ENCODE measurements at regions not wholly inside any gene's neighbourhood (a gene's known extent, or its start where the extent isn't known, plus 50 kb on each side); places are given as distances from the start of the nearest gene placed in this dataset.

DNA sequence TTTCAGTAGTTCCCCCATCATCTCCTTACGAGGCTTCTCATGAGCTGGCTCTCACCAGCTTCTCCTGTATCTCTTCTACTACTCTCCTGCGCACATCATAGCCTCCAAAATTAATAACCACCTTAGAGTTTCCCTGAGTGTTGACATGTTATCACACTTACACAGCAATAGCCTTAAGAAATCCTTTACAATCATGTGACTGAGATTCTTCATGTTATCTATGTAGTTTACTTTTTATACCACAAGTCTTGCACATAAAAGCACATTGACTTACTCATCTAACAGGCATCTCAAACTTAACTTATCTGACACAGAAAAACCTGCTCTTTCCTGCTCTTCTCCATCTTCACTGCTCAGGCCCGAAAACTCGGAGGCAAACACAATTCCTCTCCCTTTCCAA, 103.7 kb upstream of the TAB2 start:
- no peak for DNase-seq (ENCODE audit: low read depth)

- no peak for DNase-seq (ENCODE audit: low read depth)
Observed at GRCh38 chr6:149216459-149216858, 101.1 kb upstream of the TAB2 start.

GRCh38 chr6:149217466-149217888, 100.0 kb upstream of the TAB2 start:
- no peak for DNase-seq (ENCODE audit: low read depth)

- no peak for DNase-seq (ENCODE audit: low read depth)
Observed at GRCh38 chr6:149218471-149218870, 99.0 kb upstream of the TAB2 start.

GRCh38 chr6:149218915-149219314, 98.6 kb upstream of the TAB2 start:
- DNase-seq (ENCODE audit: low read depth) = no peak

- DNase-seq (ENCODE audit: low read depth) = no peak
Observed at GRCh38 chr6:149220882-149221773, 96.4 kb upstream of the TAB2 start.

DNA sequence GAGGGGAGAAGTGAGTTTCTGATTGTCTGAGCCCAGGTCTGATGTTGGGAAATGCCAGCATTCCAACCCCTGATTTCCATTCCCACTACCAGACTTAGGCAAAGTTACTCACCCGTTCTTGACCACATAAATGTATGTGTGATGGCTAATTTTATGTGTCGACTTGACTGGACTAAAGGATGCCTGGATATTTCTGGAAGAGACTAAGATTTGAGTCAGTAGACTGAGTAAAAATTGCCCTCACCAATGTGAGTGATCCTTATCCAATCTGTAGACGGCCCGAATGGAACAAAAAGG, 95.8 kb upstream of the TAB2 start:
- no peak for DNase-seq (ENCODE audit: low read depth)

- DNase-seq (ENCODE audit: low read depth) = no peak
Observed at GRCh38 chr6:149223120-149223903, 94.2 kb upstream of the TAB2 start.

DNA sequence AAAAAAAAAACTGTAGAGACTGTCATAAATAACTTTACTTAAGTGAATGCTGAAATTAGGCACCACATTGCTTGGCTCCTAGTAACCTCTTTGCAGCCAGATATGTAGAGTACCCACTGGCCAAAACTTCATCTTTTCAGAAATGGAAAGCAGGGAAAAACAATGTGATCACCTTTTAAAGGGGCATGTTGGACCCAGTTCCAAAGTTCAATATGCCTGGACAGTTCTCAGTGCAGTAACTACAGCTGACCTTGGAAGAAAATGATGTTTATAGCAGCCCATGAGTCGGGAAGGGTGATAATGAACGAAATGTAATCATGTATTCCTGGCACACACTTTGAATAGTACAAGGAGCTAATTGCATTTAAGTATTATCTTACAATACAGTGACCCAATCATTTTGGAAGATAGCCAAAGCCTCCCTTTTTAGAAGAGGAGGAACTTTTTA, 93.6 kb upstream of the TAB2 start:
- DNase-seq (ENCODE audit: low read depth) = no peak

DNA sequence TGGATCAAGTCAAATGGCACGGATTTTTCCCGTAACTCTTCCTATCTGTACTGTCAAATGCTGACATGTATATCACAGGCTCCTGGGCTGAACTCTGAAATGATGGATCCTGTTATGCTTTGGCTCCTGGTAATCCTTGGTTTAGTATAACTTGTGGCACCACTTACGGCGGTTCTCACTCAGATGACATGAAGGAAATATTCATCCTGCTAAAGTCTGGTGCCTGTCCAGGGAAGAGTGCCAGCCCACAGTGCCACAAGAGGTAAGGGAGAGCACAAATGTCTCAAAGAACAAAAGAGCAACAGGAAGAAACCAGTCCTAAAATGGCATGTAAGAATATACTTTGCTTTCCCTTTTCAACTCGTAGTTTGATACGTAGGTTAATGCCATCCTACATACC, 93.1 kb upstream of the TAB2 start:
- no peak for DNase-seq (ENCODE audit: low read depth)

GRCh38 chr6:149225370-149225769, 92.1 kb upstream of the TAB2 start:
- no peak for DNase-seq (ENCODE audit: low read depth)

DNA sequence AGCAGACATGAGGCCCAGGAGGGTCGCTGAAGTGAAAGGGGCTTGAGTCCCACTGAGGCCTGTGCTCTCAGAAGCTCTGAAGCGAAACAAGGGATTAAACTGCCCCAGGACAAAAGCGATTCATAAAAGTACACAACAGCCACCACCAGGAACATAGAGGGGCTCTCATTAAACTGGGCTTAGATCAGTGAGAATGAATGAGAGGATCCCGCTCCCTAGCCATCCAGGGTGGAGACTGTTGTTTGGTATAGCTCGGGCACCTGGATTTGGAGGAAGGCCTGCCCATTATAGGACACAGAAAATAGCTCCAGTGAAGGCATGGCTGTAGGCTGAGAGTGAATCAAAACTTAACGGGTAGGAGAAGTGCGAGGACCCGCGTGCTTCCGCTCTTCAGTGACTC, 91.6 kb upstream of the TAB2 start:
- DNase-seq (ENCODE audit: low read depth) = no peak

DNA sequence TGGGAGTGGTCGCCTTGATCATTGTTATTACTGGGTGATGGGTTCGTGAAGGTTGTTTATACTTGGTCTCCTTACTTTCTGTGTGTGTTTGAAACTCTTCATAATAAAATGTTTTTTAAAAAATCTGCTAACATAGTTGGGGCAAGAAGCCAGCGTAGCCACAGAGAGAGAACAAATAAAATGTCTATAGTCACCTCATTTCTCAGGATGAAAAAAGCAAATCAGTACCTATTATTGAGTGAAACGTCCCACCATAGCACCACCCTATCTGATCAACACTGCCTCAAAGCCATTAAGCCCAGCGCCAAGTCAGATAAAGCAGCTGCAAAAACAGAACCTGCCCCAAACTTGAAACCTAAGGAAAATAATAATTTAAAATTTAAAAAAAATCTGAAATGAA, 89.7 kb upstream of the TAB2 start:
- no peak for DNase-seq (ENCODE audit: low read depth)

- DNase-seq (ENCODE audit: low read depth) = no peak
Observed at GRCh38 chr6:149228311-149228955, 89.1 kb upstream of the TAB2 start.

DNA sequence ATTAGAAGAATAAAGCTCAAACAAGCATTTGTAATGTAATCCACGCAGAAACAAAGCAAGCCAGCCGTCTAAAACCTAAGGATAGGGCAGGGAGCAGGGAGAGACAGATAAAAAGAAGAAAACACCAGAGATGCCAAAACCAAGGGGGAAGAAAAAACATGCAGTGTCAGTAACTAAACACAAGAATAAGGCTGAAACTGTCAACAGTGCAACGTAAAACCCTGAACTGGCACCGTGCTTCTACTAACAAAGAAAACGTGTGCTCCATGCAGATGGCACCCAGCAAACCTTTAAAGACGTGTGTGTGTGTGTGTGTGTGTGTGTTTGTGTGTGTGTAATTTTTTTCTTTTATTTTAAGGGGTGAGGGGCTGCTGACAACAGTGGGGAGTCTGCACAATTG, 88.4 kb upstream of the TAB2 start:
- no peak for DNase-seq (ENCODE audit: low read depth)

DNA sequence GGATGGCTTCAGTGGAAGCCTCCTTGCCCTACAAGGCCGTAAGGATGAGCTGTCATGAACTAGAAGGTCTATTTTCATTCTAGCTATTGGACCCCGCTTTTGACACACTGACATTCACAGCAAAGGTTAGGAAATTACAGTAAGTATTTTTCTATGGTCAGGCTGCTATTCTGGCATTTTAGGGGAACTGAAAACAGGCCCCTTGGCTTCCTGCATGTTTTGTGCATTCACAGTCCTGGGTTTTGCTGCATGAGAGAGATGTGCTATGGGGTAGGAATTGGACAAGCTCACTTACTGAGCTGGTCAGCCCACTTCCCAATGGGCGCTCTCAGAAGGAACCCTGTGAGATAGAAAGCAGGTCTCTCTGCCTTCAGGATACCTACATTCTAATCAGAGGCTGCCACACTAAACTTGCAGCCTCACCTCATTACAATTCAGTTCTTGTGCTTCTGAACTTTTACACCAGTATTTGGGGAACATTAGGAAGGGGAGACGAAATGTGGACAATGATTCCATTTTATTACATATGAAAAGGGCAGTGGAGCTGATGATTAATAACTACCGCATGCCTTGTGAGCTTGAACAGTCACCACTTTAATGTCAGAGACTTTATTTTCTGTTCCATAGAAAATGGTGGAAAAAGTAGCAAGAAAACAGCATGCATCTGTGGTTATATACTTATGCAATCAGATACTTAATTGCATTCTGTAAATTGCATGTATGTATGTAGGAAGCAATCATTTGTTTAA, 86.6 kb upstream of the TAB2 start:
- DNase-seq (ENCODE audit: low read depth) = no peak

DNA sequence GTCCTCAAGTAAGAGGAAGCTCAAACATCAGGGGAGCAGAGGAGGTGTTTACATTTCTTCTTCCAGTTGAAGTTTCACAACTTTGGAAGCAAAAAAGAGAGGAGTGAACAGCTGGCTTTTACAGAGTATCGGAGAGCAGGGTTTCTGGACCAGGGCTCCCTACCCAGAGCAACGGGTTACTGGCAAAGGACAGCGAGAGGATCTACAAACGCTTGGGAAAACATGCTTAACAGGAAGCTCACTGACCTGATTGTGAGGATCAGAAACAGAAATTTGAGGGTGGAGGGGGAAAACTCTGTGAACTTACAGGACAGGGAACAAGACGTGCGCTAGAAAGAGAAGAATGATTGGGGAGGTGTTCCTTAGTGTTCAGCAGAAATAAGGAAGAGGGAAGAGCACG, 85.7 kb upstream of the TAB2 start:
- DNase-seq (ENCODE audit: low read depth) = no peak

GRCh38 chr6:149233056-149233715, 84.3 kb upstream of the TAB2 start:
- DNase-seq (ENCODE audit: low read depth) = no peak

DNA sequence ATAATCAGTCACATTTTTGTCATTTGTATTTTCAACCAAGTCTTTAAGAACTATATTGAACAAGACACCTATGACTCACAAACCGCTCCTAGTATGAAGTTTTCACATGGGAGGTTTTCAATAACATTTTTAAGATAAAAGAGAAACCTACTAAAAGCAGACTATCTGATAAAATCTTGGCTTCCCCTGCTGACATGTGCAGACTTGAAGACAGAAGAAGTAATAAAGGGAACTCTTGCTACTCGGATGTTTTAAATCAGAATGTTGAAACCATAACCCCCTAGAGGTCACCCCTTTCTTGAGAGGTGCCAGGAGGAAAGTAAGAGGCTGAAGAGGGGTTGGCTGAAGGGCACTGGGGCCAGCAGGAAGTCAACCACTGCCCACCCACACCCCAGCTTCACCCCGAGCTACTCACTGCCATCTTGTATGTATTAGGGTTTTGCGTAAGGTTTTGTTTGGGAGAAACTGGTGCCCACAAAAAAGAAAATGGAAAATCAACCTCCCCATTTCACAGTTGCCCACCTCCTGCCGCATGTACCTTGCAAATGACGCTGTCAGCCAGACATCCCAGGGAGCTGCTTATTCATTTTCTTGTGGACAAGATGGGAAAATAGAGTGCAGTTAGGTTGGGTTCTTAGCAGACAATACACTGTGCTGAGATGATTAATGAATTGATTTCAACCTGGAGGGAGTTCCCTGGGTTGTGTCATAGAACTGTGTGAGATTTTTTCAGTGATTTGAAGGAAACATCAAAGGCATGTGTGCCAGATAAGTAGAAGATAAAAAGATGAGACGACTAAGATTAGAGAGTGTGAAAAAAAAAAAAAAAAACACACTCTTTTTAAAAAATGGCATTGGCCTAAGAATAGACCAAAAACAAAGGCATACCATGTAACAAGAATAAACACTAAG, 83.2 kb upstream of the TAB2 start:
- DNase-seq (ENCODE audit: low read depth) = no peak

DNA sequence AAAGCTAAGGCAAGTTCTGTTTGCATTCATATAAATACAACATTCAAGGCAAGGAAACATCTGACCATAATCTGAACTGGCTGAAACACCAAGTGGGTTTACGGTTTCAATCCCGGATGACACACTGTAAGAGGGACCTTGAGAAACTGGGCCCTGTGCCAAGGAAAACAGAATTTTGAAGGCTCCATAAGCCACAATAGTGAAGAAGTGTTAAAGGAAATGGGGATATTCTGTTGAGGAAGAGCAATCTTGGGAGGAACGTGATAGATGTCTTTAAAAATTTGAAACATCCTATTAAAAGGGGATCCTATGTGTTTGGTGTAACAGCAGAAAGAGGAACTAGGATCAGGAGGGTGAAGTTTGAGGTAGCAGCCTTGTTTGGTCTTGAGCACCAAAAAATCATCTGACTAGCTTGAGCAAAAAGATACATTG, 82.4 kb upstream of the TAB2 start:
- no peak for DNase-seq (ENCODE audit: low read depth)

Measured in forelimb muscle (tissue), 1 donor.